NCI-H774 (cell line): ENCODE measurements at regions not wholly inside any gene's neighbourhood (a gene's known extent, or its start where the extent isn't known, plus 50 kb on each side); places are given as distances from the start of the nearest gene placed in this dataset.
"Not testable (repeated sequence)": the region's sequence is repeated elsewhere in the genome, so short reads cannot be mapped to it uniquely, and the experiment has no call there.

Source experiments
- DNase-seq: peaks from one replicate; lab custom pipeline; 2025; lab: John Stamatoyannopoulos, UW

GRCh38 chr1:148263906-148264255 lies 111.8 kb upstream of the NBPF11 start:
- no peak for DNase-seq

GRCh38 chr1:148263128-148263905 lies 111.2 kb upstream of the NBPF11 start:
- DNase-seq = peak; percentile 77

GRCh38 chr1:148261684-148262083 lies 109.6 kb upstream of the NBPF11 start:
- DNase-seq = not testable (repeated sequence)

- not testable (repeated sequence) for DNase-seq
Observed at GRCh38 chr1:148257886-148258285, 105.8 kb upstream of the NBPF11 start.

- not testable (repeated sequence) for DNase-seq
Observed at GRCh38 chr1:148254611-148255429, 102.7 kb upstream of the NBPF11 start.

GRCh38 chr1:148253808-148254207 lies 101.7 kb upstream of the NBPF11 start:
- not testable (repeated sequence) for DNase-seq

- DNase-seq = not testable (repeated sequence)
Observed at GRCh38 chr1:148248798-148249197, 96.7 kb upstream of the NBPF11 start.

GRCh38 chr1:148246258-148246861 lies 94.3 kb upstream of the NBPF11 start:
- not testable (repeated sequence) for DNase-seq

GRCh38 chr1:148245843-148246242 lies 93.8 kb upstream of the NBPF11 start:
- not testable (repeated sequence) for DNase-seq

- not testable (repeated sequence) for DNase-seq
Observed at GRCh38 chr1:148245443-148245842, 93.4 kb upstream of the NBPF11 start.

- DNase-seq = not testable (repeated sequence)
Observed at GRCh38 chr1:148233250-148233649, 81.2 kb upstream of the NBPF11 start.

- not testable (repeated sequence) for DNase-seq
Observed at GRCh38 chr1:148228846-148229245, 76.8 kb upstream of the NBPF11 start.

GRCh38 chr1:148222399-148223159 lies 70.5 kb upstream of the NBPF11 start:
- not testable (repeated sequence) for DNase-seq

- DNase-seq = not testable (repeated sequence)
Observed at GRCh38 chr1:148221593-148221992, 69.5 kb upstream of the NBPF11 start.

GRCh38 chr1:148219229-148219628 lies 67.1 kb upstream of the NBPF11 start:
- DNase-seq = not testable (repeated sequence)

GRCh38 chr1:148211191-148211590 lies 59.1 kb upstream of the NBPF11 start:
- DNase-seq = not testable (repeated sequence)

GRCh38 chr1:148210624-148211023 lies 58.5 kb upstream of the NBPF11 start:
- not testable (repeated sequence) for DNase-seq

GRCh38 chr1:148210166-148210565 lies 58.1 kb upstream of the NBPF11 start:
- not testable (repeated sequence) for DNase-seq

- DNase-seq = not testable (repeated sequence)
Observed at GRCh38 chr1:148202013-148202412, 49.9 kb upstream of the NBPF11 start.
